Astrocyte (in vitro differentiated cells and primary cell): ENCODE measurements at regions not wholly inside any gene's neighbourhood (a gene's known extent, or its start where the extent isn't known, plus 50 kb on each side); places are given as distances from the start of the nearest gene placed in this dataset.
"Not testable (repeated sequence)": the region's sequence is repeated elsewhere in the genome, so short reads cannot be mapped to it uniquely, and the experiment has no call there.

Experiments
- DNase-seq: peaks from one replicate; pipeline ENCODE4 v3.0.0-alpha.2; 2010; ENCODE audit warnings: low read depth
- FAIRE-seq: peaks from 2 replicates; lab custom pipeline; 2011; peaks lifted over from hg19 to GRCh38; lab: Jason Lieb, UNC
- H2AFZ ChIP-seq: 2 replicates; pipeline ENCODE4 v1.6.0; 2012; ENCODE audit warnings: low read depth, low read length, inconsistent platforms
- H3K27ac ChIP-seq: 2 replicates; pipeline ENCODE4 v1.5.1; 2011; ENCODE audit warnings: low read depth, low read length, inconsistent platforms
- H3K27me3 ChIP-seq: 2 replicates; pipeline ENCODE4 v1.6.0; 2011; ENCODE audit warnings: low read length, inconsistent platforms; ENCODE audit not compliant: insufficient read depth
- H3K36me3 ChIP-seq: 2 replicates; pipeline ENCODE4 v1.5.1; 2011; ENCODE audit warnings: low read length, inconsistent platforms; ENCODE audit not compliant: insufficient read depth
- H3K4me1 ChIP-seq: 2 replicates; pipeline ENCODE4 v1.5.1; 2011; ENCODE audit warnings: low read length, inconsistent platforms; ENCODE audit not compliant: insufficient read depth
- H3K4me2 ChIP-seq: 2 replicates; pipeline ENCODE4 v1.6.0; 2012; ENCODE audit warnings: low read length, inconsistent platforms
- H3K4me3 ChIP-seq: 2 replicates; pipeline ENCODE4 v1.5.1; 2011; ENCODE audit warnings: low read depth, mild to moderate bottlenecking, low read length, inconsistent platforms; ENCODE audit not compliant: insufficient read depth
- H3K79me2 ChIP-seq: 2 replicates; pipeline ENCODE4 v1.6.0; 2012; ENCODE audit warnings: mild to moderate bottlenecking, low read length, inconsistent platforms; ENCODE audit not compliant: insufficient read depth
- H3K9ac ChIP-seq: 2 replicates; pipeline ENCODE4 v1.6.0; 2012; ENCODE audit warnings: mild to moderate bottlenecking, low read length, inconsistent platforms
- H3K9me3 ChIP-seq: 2 replicates; pipeline ENCODE4 v1.5.1; 2012; ENCODE audit warnings: low read depth, mild to moderate bottlenecking, low read length, inconsistent platforms; ENCODE audit not compliant: insufficient read depth
- H4K20me1 ChIP-seq: 2 replicates; pipeline ENCODE4 v1.6.0; 2012; ENCODE audit warnings: low read length, inconsistent platforms; ENCODE audit not compliant: insufficient read depth
- H3K27ac Mint-ChIP-seq: one replicate; pipeline ENCODE4 v1.8.0; 2021; ENCODE audit warnings: mild to moderate bottlenecking, mixed read lengths; ENCODE audit not compliant: unreplicated experiment
- H3K27me3 Mint-ChIP-seq: one replicate; pipeline ENCODE4 v1.8.0; 2021; ENCODE audit warnings: low read depth, mixed read lengths; ENCODE audit not compliant: unreplicated experiment
- H3K36me3 Mint-ChIP-seq: one replicate; pipeline ENCODE4 v1.8.0; 2021; ENCODE audit warnings: low read depth, mixed read lengths; ENCODE audit not compliant: unreplicated experiment
- H3K4me1 Mint-ChIP-seq: one replicate; pipeline ENCODE4 v1.8.0; 2021; ENCODE audit warnings: low read depth, mixed read lengths; ENCODE audit not compliant: unreplicated experiment
- H3K4me3 Mint-ChIP-seq: one replicate; pipeline ENCODE4 v1.8.0; 2021; ENCODE audit warnings: mild to moderate bottlenecking, moderate library complexity, mixed read lengths; ENCODE audit not compliant: unreplicated experiment
- H3K9me3 Mint-ChIP-seq: one replicate; pipeline ENCODE4 v1.8.0; 2021; ENCODE audit warnings: mild to moderate bottlenecking, mixed read lengths; ENCODE audit not compliant: unreplicated experiment
- EZH2 ChIP-seq: IDR thresholded peaks from 2 replicates; pipeline ENCODE4 v1.6.1; 2012; ENCODE audit warnings: mild to moderate bottlenecking, low read length, inconsistent platforms; ENCODE audit not compliant: insufficient read depth
- TF ChIP-seq, protein P1 (sequence below): IDR thresholded peaks from 2 replicates; pipeline ENCODE4 v1.5.1; 2011; ENCODE audit warnings: low read depth, mild to moderate bottlenecking, inconsistent platforms, low read length, moderate library complexity; ENCODE audit not compliant: insufficient read depth

DNA sequence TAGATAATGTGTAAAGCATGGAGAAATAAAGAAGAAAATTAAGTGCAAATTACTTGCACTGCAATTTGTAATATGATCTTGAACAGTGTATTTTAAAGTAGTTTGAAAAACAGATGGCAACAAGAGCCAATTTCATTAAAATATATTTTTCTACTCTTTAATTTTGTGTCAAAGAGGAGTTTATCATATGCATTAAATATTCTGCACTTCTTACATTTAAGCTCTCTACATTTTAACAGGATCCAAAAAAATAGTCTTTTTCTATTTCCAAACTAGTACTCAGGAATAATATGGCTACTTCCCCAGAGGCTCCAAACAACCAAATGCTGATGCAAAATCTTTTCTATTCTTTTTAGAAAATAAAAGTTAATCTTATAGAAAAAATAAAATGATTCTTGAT is 1221.5 kb downstream of the FSCB start:
- no peak overlapping the region for H3K4me3 Mint-ChIP-seq
- H3K27me3 Mint-ChIP-seq, result no peaks in the 10 kb centered on the region
- no peak for DNase-seq
- Histone ChIP-seq H3K4me2 (no peak overlapping the region), H3K27me3 (no peaks in the 10 kb centered on the region), H4K20me1 (no peaks in the 10 kb centered on the region), H3K4me1 (no peaks in the 10 kb centered on the region), H3K27ac (no peak overlapping the region), H2AFZ (no peak overlapping the region), H3K36me3 (no peaks in the 10 kb centered on the region), H3K79me2 (no peaks in the 10 kb centered on the region), H3K9me3 (no peaks in the 10 kb centered on the region), H3K4me3 (no peak overlapping the region), H3K9ac (no peak overlapping the region)
- TF ChIP-seq, protein P1, sequence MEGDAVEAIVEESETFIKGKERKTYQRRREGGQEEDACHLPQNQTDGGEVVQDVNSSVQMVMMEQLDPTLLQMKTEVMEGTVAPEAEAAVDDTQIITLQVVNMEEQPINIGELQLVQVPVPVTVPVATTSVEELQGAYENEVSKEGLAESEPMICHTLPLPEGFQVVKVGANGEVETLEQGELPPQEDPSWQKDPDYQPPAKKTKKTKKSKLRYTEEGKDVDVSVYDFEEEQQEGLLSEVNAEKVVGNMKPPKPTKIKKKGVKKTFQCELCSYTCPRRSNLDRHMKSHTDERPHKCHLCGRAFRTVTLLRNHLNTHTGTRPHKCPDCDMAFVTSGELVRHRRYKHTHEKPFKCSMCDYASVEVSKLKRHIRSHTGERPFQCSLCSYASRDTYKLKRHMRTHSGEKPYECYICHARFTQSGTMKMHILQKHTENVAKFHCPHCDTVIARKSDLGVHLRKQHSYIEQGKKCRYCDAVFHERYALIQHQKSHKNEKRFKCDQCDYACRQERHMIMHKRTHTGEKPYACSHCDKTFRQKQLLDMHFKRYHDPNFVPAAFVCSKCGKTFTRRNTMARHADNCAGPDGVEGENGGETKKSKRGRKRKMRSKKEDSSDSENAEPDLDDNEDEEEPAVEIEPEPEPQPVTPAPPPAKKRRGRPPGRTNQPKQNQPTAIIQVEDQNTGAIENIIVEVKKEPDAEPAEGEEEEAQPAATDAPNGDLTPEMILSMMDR, result no peak
- no peak for TF ChIP-seq EZH2
- no peaks in the 10 kb centered on the region for H3K36me3 Mint-ChIP-seq
- no peaks in the 10 kb centered on the region for H3K4me1 Mint-ChIP-seq
- FAIRE-seq, result no peak
- H3K9me3 Mint-ChIP-seq, result no peaks in the 10 kb centered on the region
- no peak overlapping the region for H3K27ac Mint-ChIP-seq

DNA sequence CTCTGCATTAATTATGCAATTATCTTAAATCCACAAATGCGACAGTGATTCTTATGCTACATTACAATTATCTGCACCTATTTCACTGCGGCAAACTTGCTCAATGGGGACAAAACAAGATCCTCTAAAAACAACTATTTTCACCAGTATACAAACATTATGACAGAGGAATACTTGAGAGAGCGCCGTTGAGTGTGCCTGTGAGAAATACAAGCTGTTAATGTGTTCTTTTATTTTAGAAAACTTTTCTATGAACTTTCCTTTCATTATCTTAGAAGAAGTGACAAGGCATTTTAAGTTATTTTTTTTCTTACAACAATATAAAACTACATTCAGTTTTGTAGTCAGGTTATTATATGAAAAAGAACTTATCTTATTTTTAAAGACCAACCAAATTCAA is 1247.0 kb downstream of the FSCB start:
- Histone ChIP-seq H3K4me2 (no peak overlapping the region), H4K20me1 (no peaks in the 10 kb centered on the region), H3K27ac (no peak overlapping the region), H3K79me2 (no peaks in the 10 kb centered on the region), H3K4me3 (no peak overlapping the region), H3K27me3 (no peaks in the 10 kb centered on the region), H2AFZ (no peak overlapping the region), H3K36me3 (no peaks in the 10 kb centered on the region), H3K9me3 (no peaks in the 10 kb centered on the region), H3K4me1 (no peaks in the 10 kb centered on the region), H3K9ac (no peak overlapping the region)
- H3K9me3 Mint-ChIP-seq, result peaks cover 7% of the 10 kb centered on the region
- H3K4me1 Mint-ChIP-seq, result no peaks in the 10 kb centered on the region
- no peaks in the 10 kb centered on the region for H3K27me3 Mint-ChIP-seq
- no peaks in the 10 kb centered on the region for H3K36me3 Mint-ChIP-seq
- DNase-seq (no peak), FAIRE-seq (no peak)
- TF ChIP-seq EZH2, result no peak
- TF ChIP-seq, protein P1, result no peak
- no peak overlapping the region for H3K4me3 Mint-ChIP-seq
- H3K27ac Mint-ChIP-seq, result no peak overlapping the region

DNA sequence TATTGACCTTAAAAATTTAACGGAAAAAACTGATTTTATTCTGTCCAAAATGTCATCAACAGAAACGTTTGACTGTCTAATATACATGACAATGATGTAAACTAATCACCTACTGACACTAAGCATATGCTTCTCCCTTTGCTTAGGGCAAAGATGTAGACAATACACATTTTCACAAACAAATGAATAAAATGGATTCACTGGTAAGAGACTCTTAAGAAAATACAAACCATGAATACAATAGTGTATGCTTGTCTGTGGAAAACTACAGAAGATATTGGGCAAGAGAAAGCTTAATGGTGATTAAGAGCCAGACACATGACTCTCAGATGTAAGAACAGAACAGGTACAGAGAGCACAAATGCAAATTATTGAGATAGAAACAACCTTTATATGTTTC is 1248.7 kb downstream of the FSCB start:
- TF ChIP-seq, protein P1, result no peak
- TF ChIP-seq EZH2, result no peak
- H3K4me3 ChIP-seq, result no peak overlapping the region
- no peaks in the 10 kb centered on the region for H3K27me3 ChIP-seq
- DNase-seq (no peak), FAIRE-seq (no peak)
- H3K4me1 ChIP-seq, result no peaks in the 10 kb centered on the region
- Mint-ChIP-seq H3K27me3 (no peaks in the 10 kb centered on the region), H3K9me3 (peaks cover 4% of the 10 kb centered on the region), H3K27ac (no peak overlapping the region), H3K4me3 (no peak overlapping the region), H3K36me3 (no peaks in the 10 kb centered on the region), H3K4me1 (no peaks in the 10 kb centered on the region)
- H3K4me2 ChIP-seq, result no peak overlapping the region
- H3K9ac ChIP-seq, result no peak overlapping the region
- H2AFZ ChIP-seq, result no peak overlapping the region
- H4K20me1 ChIP-seq, result no peaks in the 10 kb centered on the region
- H3K9me3 ChIP-seq, result no peaks in the 10 kb centered on the region
- no peaks in the 10 kb centered on the region for H3K36me3 ChIP-seq
- no peaks in the 10 kb centered on the region for H3K79me2 ChIP-seq
- no peak overlapping the region for H3K27ac ChIP-seq

DNA sequence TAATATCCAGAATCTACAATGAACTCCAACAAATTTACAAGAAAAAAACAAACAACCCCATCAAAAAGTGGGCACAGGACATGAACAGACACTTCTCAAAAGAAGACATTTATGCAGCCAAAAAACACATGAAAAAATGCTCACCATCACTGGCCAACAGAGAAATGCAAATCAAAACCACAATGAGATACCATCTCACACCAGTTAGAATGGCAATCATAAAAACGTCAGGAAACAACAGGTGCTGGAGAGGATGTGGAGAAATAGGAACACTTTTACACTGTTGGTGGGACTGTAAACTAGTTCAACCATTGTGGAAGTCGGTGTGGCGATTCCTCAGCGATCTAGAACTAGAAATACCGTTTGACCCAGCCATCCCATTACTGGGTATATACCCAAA is 1250.1 kb downstream of the FSCB start:
- H3K79me2 ChIP-seq, H3K36me3 ChIP-seq, H3K9me3 Mint-ChIP-seq, H3K4me3 ChIP-seq, H3K4me3 Mint-ChIP-seq, H3K27me3 Mint-ChIP-seq, H3K9me3 ChIP-seq, H3K4me1 Mint-ChIP-seq, H3K27me3 ChIP-seq, H3K27ac ChIP-seq, H3K4me1 ChIP-seq, H3K9ac ChIP-seq, FAIRE-seq, H4K20me1 ChIP-seq, H3K4me2 ChIP-seq, DNase-seq, H3K27ac Mint-ChIP-seq, H2AFZ ChIP-seq, H3K36me3 Mint-ChIP-seq: not testable (repeated sequence)
